ENCODE measurements at regions not wholly inside any gene's neighbourhood (a gene's known extent, or its start where the extent isn't known, plus 50 kb on each side); places are given as distances from the start of the nearest gene placed in this dataset.
"Not testable (repeated sequence)": the region's sequence is repeated elsewhere in the genome, so short reads cannot be mapped to it uniquely, and the experiment has no call there.

DNA sequence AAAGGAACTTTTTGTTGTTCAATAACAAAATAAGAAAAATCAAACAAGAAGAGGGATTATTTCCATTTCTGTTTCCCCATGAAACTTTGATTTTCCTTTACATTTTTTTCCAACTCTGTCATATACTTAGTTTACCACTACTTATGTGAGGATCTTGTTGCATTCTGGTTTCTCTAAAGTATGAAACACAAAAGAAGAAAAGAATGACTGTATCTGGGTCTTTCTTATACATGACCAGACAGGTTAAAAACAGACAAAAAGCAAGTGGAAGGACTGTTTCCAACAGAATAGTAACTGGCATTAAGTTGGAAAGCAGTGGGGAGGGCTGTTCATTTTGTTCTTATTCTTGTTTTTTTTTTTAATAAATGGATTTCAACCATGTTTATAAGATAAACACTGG is 1207.8 kb upstream of the FAM98A start:
- Mint-ChIP-seq H3K9me3 (no peaks in the 10 kb centered on the region), H3K4me3 (no peak overlapping the region), H3K4me1 (no peaks in the 10 kb centered on the region), H3K27ac (no peak overlapping the region), H3K27me3 (no peaks in the 10 kb centered on the region)
- ATAC-seq (no peak), DNase-seq (no peak)

DNA sequence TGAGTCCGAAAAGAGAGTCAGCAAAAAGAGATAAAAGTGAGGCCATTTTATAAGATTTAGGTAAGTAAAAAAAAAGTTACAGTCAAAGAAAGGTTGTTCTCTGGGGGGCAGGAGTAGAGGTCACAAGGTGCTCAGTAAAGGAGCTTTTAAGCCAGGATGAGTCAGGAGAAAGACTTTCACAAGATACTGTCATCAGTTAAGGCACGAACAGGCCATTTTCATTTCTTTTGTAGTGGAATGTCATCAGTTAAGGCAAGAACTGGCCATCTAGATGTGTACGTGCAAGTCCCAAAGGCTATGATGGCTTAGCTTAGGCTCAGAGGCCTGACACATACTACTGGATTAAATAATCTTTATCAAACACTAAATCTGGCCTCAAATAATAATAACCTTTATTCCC is 1207.3 kb upstream of the FAM98A start:
- no peak overlapping the region for H3K27ac Mint-ChIP-seq
- H3K4me3 Mint-ChIP-seq, result no peak overlapping the region
- no peak for ATAC-seq
- no peaks in the 10 kb centered on the region for H3K4me1 Mint-ChIP-seq
- H3K9me3 Mint-ChIP-seq, result no peaks in the 10 kb centered on the region
- H3K27me3 Mint-ChIP-seq, result no peaks in the 10 kb centered on the region
- no peak for DNase-seq

DNA sequence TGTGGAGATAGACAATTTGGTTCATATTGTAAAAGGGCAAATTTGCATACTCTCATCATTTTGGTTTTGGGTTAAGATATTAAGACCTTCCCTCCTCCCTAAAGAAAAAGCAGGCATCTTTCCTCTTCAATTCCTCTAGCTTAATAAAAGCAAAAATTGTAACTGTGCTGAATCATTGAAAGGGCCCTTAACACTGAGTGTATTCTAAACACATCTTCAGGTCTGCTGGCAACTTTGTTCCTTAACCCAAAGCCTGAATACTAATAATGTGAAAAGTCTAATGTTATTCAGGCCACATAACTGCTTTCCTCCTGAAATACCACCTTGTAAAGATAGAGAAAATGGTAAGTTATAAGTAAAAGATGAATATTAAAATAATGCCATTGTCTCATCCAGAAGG is 1200.5 kb upstream of the FAM98A start:
- DNase-seq (no peak), ATAC-seq (no peak)
- Mint-ChIP-seq H3K4me3 (no peak overlapping the region), H3K9me3 (no peaks in the 10 kb centered on the region), H3K27ac (no peak overlapping the region), H3K27me3 (no peaks in the 10 kb centered on the region), H3K4me1 (no peaks in the 10 kb centered on the region)

DNA sequence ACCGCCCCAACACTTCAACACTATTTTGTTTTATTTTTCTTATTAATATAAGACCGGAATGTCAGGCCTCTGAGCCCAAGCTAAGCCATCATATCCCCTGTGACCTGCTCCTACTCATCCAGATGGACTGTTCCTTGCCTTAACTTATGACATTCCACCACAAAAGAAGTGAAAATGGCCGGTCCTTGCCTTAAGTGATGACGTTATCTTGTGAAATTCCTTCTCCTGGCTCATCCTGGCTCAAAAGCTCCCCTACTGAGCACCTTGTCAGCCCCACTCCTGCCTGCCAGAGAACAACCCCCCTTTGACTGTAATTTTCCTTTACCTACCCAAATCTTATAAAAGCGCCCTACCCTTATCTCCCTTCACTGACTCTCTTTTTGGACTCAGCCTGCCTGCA is 1196.5 kb upstream of the FAM98A start:
- H3K27ac Mint-ChIP-seq, result not testable (repeated sequence)

DNA sequence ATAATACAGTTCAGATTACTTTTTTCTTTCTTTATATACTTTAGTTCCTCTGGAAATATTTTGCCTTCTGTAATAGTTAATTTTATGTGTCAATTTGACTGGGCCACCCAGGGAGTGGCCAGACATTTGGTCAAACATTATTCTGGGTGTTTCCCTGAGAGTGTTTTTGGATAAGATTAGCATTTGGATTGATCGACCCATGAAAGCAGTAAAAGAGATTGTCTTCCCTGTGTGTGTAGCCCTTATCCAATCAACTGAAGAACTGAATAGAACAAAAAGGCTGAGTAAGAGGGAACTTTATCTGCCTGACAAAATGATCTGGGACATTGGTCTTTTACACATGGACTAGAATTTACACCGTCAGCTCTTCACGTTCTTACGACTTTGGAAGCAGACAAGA is 1190.1 kb upstream of the FAM98A start:
- H3K27me3 Mint-ChIP-seq, result no peaks in the 10 kb centered on the region
- no peak for ATAC-seq
- H3K4me1 Mint-ChIP-seq, result no peaks in the 10 kb centered on the region
- DNase-seq, result no peak
- H3K27ac Mint-ChIP-seq, result no peak overlapping the region
- no peak overlapping the region for H3K4me3 Mint-ChIP-seq
- H3K9me3 Mint-ChIP-seq, result peaks cover 4 to 14% of the 10 kb centered on the region in 2 donors

More for the DNA sequence above, 1196.5 kb upstream of the FAM98A start:
- not testable (repeated sequence) for DNase-seq, H3K9me3 Mint-ChIP-seq, H3K27me3 Mint-ChIP-seq, H3K4me3 Mint-ChIP-seq, ATAC-seq, H3K4me1 Mint-ChIP-seq

DNA sequence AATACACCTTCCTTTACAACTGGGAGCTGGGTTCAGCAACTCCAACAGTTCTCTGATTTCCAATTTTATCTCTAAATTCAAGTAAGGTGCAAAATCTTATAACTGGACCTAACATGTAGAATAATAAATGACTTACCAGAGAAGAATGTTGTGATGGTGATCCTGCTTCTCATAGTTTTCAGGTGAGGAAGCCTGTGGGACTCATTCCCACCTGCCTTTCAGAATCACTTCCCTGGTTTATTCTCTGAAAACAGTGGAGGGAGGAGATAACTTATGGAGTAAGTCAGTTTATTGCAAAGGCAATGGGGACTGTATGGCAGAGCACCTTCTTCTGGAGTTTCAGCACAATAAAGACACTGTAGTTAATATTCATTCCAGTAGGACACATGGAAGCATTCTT is 1188.2 kb upstream of the FAM98A start:
- ATAC-seq, result no peak
- no peaks in the 10 kb centered on the region for H3K4me1 Mint-ChIP-seq

DNA sequence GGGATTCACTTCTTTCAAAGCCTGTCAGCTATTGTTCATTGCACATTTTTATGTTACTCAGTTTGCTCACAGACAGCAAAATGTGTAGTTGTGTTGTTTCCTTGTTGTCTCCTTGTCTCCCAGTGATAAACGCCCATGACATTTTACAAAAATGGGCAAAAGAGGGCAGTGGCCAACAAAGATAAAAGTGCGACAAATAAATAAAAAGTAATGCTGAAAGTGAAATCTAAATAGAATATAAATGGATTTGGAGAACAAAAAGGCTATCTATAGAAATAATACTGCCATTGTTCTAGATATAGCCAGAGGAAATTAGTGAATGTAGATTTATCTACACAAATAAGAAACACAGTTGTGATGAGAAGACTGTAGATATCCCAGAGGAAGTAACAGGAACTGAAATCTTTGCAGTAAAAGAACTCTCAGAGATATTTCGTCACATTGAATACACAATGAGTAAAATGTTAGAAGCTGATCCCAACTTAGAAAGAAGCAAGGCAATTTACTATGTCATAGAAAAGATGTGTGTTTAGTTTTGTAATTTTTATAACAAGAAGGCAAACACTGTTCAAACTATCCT is 1186.2 kb upstream of the FAM98A start:
- Mint-ChIP-seq H3K9me3 (peaks cover 12 to 17% of the 10 kb centered on the region in 2 donors), H3K27ac (no peak overlapping the region), H3K27me3 (no peaks in the 10 kb centered on the region), H3K4me1 (no peaks in the 10 kb centered on the region), H3K4me3 (no peak overlapping the region)
- ATAC-seq, result no peak
- no peak for DNase-seq

More for the DNA sequence above, 1188.2 kb upstream of the FAM98A start:
- Mint-ChIP-seq H3K27ac (no peak overlapping the region), H3K9me3 (peaks cover 5 to 14% of the 10 kb centered on the region in 2 donors), H3K4me3 (no peak overlapping the region), H3K27me3 (no peaks in the 10 kb centered on the region)
- no peak for DNase-seq

DNA sequence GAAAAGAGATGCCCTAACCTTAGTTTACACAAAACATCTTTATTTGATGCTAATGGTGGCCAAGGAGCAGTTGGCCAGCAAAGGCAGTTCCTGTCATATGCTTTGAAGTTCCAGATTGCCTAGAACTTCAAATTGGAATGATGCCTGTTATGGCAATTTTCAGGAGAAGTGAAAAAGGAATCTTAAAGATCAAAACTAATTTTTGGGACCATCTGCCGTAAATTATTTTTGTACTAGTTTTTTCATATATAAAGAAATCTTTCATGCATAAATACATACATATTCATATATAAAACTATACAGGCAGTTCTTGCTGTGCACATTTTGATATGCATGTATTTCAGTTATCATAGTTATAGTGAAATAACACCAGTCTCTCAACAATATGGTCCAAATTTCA is 1185.6 kb upstream of the FAM98A start:
- Mint-ChIP-seq H3K9me3 (peaks cover 7 to 17% of the 10 kb centered on the region in 2 donors), H3K27me3 (no peaks in the 10 kb centered on the region), H3K4me1 (no peaks in the 10 kb centered on the region), H3K27ac (no peak overlapping the region), H3K4me3 (no peak overlapping the region)
- ATAC-seq (no peak), DNase-seq (no peak)

DNA sequence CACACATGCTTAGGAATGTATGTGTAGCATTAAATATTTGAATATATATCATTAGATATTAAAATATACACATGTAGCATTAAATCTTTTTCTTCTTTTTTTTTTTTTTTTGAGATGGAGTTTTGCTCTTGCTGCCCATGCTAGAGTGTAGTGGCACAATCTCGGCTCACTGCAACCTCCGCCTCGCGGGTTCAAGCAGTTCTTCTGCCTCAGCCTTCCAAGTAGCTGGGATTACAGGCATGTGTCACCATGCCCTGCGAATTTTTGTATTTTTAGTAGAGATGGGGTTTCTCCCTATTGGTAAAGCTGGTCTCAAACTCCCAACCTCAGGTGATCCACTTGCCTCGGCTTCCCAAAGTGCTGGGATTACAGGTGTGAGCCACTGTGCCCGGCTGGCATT is 1151.6 kb upstream of the FAM98A start:
- not testable (repeated sequence) for H3K27me3 Mint-ChIP-seq, ATAC-seq, H3K4me1 Mint-ChIP-seq, DNase-seq, H3K4me3 Mint-ChIP-seq, H3K27ac Mint-ChIP-seq, H3K9me3 Mint-ChIP-seq

DNA sequence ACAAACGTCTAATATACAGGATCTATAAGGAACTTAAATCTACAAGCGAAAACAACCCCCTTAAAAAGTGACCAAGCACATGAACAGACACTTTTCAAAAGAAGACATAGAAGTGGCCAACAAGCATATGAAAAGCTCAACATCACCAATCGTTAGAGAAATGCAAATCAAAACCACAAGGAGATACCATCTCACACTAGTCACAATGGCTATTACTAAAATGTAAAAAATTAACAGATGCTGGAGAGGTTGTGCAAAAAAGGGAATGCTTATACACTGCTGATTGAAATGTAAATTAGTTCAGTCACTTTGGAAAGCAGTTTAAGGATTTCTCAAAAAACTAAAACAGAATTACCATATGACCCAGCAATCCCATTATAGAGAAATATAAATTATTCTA is 1148.5 kb upstream of the FAM98A start:
- Mint-ChIP-seq H3K27me3 (no peaks in the 10 kb centered on the region), H3K9me3 (no peaks in the 10 kb centered on the region), H3K27ac (no peak overlapping the region), H3K4me3 (no peak overlapping the region), H3K4me1 (no peaks in the 10 kb centered on the region)
- no peak for ATAC-seq
- DNase-seq, result no peak

DNA sequence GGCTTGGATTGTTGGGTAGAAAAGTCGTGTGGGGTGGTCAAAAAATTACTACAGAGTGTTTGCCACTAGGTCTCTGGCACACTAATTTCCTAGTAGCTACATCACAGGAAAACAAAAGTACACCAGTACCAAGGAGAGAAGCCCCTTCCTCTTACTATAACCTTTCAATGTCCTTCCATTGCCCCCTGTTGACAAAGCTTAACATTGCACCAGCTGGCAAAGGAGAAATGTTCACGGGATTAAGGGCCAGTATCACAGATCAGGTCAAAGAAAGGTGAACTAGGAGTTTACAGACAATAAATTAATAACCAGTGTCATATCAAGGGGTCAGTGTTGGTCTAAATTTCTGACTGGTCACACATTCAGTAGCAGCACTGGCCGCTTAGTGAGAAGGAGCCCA is 1139.6 kb upstream of the FAM98A start:
- ATAC-seq (no peak), DNase-seq (no peak)
- Mint-ChIP-seq H3K4me1 (no peaks in the 10 kb centered on the region), H3K27ac (no peak overlapping the region), H3K4me3 (no peak overlapping the region), H3K9me3 (peaks cover 6 to 13% of the 10 kb centered on the region in 2 donors), H3K27me3 (no peaks in the 10 kb centered on the region)

DNA sequence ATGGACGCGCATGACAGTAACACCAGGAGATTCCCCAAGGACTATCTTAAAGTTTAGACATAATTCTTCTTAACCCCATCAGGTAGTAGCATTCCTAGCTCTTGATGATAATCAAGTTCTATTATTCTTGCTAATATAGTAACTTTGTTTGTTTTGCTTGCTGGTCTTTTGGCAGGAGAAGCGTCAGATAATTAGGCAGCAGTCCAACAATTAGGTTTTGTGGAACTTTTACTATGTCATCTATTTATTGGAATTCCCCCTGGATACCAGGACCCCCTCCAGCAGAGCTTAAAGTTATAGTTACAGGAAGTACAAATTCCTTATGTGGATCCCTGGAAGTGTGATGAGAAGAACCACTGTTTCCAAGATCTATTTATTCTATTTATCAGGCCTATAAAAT is 1138.0 kb upstream of the FAM98A start:
- Mint-ChIP-seq H3K27me3 (no peaks in the 10 kb centered on the region), H3K27ac (no peak overlapping the region), H3K4me1 (no peaks in the 10 kb centered on the region), H3K4me3 (no peak overlapping the region), H3K9me3 (peaks cover 6 to 15% of the 10 kb centered on the region in 2 donors)
- DNase-seq (no peak), ATAC-seq (no peak)

DNA sequence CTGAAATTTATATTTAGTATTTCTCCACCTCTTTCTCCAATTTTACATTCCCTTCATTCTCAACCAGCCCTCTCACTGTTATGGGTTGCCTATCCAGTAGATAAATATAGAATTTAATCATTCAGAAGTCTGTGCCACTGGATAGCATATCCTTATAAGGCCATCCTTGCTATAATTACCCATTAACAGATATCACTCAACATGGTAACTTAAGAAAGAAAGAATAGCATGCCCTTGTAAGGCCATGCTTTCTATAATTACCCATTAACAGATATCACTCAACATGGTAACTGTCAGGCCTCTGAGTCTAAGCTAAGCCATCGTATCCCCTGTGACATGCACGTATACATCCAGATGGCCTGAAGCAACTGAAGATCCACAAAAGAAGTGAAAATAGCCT is 1137.4 kb upstream of the FAM98A start:
- H3K27me3 Mint-ChIP-seq, result no peaks in the 10 kb centered on the region
- DNase-seq (no peak), ATAC-seq (no peak)
- no peaks in the 10 kb centered on the region for H3K4me1 Mint-ChIP-seq
- H3K4me3 Mint-ChIP-seq, result no peak overlapping the region
- H3K27ac Mint-ChIP-seq, result no peak overlapping the region
- H3K9me3 Mint-ChIP-seq, result peaks cover 6 to 15% of the 10 kb centered on the region in 2 donors

DNA sequence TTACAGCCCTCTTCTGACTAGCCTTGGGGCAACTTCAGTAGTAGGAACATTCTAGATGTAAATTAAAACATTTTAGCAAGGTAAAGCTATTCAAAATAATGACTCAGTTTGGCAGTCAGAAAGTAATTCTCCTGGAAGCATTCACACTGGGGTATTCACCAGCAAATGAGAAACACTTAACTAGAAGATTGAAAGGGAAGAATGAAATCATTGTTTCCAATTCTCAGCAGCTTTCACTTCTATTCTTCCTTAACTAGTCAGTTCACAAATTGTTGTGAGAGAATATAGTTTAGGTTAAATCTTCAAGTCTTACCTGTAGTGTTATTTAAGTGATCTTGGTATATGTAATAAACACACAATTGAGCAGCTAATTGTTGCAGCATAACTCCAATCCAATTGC is 1135.6 kb upstream of the FAM98A start:
- H3K27me3 Mint-ChIP-seq, result no peaks in the 10 kb centered on the region
- peaks cover 6 to 11% of the 10 kb centered on the region in 2 donors for H3K9me3 Mint-ChIP-seq
- H3K4me1 Mint-ChIP-seq, result no peaks in the 10 kb centered on the region
- H3K4me3 Mint-ChIP-seq, result no peak overlapping the region
- DNase-seq (no peak), ATAC-seq (no peak)
- H3K27ac Mint-ChIP-seq, result no peak overlapping the region

DNA sequence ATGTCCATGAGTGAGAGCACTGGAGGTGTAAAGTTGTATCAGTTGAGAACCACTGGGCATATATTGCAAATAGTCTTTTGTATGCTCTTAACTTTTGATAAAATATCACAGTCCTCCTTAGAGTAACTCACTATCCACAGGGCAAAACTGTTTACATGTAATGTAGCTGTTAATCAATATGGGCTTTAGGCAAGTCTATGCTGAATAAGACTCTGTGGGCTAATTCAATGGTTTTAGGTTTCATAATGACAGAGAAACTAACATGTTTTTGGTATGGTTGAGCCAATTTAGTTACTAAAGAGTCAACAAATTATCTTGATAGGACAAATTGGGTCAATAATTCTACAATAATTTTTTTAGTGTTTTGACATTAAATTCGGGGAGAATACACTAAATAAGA is 1134.9 kb upstream of the FAM98A start:
- Mint-ChIP-seq H3K4me1 (no peaks in the 10 kb centered on the region), H3K4me3 (no peak overlapping the region)
- ATAC-seq, result no peak

DNA sequence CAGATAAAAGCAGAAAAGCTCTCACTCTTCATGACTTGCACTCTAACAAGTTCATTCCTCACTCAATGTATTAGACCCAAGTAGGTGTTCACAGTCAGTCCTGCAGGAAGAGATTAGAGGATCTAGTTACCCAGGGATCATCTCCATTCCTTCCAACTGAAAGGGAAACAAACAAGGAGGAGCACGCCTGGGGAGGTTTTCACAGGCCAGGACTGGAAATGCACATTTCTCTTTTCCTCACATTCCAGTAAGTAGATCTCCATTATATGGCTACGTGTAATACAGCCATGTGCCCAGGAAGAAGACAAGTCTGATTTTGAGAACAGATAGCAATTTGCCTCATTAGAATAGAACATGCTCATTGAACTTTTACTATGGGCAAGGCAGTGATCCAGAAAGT is 1132.2 kb upstream of the FAM98A start:
- Mint-ChIP-seq H3K27me3 (no peaks in the 10 kb centered on the region), H3K4me1 (no peaks in the 10 kb centered on the region), H3K9me3 (peaks cover 0 to 3% of the 10 kb centered on the region in 2 donors), H3K27ac (no peak overlapping the region), H3K4me3 (no peak overlapping the region)
- DNase-seq, result no peak
- ATAC-seq, result no peak

More for the DNA sequence above, 1134.9 kb upstream of the FAM98A start:
- Mint-ChIP-seq H3K27me3 (no peaks in the 10 kb centered on the region), H3K9me3 (peaks cover 6 to 11% of the 10 kb centered on the region in 2 donors), H3K27ac (no peak overlapping the region)
- no peak for DNase-seq

DNA sequence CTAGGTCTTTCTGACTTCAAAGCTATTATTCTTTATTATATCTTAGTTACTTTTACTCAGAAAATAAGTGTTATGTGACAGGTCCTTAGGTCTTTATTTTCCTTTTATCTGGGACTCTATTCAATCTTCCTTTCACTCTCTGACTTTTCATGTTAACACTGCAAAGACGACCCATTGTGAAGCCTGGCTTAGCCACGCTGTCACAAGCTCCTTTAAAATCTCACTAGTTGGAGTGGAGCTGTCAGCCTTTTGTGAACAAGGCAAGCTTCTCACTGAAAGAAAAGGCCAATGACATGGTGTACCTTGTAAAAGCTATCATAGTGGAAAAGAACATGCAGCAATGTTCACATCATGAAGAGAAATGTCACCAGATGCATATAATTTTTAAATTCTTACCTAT is 1130.7 kb upstream of the FAM98A start:
- peaks cover 0 to 3% of the 10 kb centered on the region in 2 donors for H3K9me3 Mint-ChIP-seq
- DNase-seq (no peak), ATAC-seq (no peak)
- H3K27me3 Mint-ChIP-seq, result no peaks in the 10 kb centered on the region
- H3K4me1 Mint-ChIP-seq, result no peaks in the 10 kb centered on the region
- no peak overlapping the region for H3K27ac Mint-ChIP-seq
- H3K4me3 Mint-ChIP-seq, result no peak overlapping the region

Measured in stimulated activated naive CD8-positive, alpha-beta T cell treated with anti-CD3 and anti-CD28 coated beads, Interleukin-15, amount 100 ng/mL, for 72 hours (primary cell).